ENCODE measurements at regions not wholly inside any gene's neighbourhood (a gene's known extent, or its start where the extent isn't known, plus 50 kb on each side); places are given as distances from the start of the nearest gene placed in this dataset.
"Not testable (repeated sequence)": the region's sequence is repeated elsewhere in the genome, so short reads cannot be mapped to it uniquely, and the experiment has no call there.

DNA sequence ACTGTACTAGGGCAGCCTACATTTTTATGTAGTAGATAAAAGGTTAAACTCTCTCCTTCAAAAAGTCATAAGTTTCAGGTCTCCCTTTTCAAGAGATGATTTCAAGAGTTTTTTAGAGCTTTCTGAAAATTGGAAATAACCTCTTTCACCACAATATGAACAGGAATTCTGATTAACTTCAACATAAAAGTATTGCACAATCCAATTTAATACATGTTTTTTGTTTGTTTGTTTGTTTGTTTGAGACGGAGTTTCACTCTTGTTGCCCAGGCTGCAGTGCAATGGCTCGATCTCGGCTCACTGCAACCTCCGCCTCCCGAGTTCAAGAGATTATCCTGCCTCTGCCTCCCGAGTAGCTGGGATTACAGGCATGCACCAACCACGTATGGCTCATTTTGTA, 265.4 kb upstream of the DCAF8L1 start:
- DNase-seq = no peak
- Histone ChIP-seq H3K9me3 (no peaks in the 10 kb centered on the region), H3K27me3 (no peaks in the 10 kb centered on the region), H3K36me3 (no peaks in the 10 kb centered on the region), H3K4me3 (no peak overlapping the region)

DNA sequence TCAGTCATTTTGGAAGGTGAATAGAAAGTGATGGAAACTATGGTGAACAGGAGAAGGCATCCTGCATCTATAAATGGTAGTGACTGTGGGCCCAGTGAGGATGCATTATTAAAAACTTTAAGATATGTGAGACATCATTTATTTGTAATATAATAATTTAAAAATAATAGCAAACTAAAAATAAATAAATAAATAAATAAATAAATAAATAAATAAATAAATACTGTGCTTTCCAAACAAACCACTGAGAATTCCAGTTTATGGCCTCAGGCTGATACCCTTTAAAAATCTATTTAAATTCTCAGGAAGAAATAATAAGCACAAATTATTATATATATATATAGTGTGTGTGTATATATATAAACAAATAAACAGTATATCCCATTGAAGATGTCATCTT, 248.0 kb upstream of the DCAF8L1 start:
- Histone ChIP-seq H3K27me3 (no peaks in the 10 kb centered on the region), H3K9me3 (no peaks in the 10 kb centered on the region; the same call in 1 of the 2 replicates), H3K36me3 (no peaks in the 10 kb centered on the region), H3K4me3 (no peak overlapping the region)
- no peak for DNase-seq

DNA sequence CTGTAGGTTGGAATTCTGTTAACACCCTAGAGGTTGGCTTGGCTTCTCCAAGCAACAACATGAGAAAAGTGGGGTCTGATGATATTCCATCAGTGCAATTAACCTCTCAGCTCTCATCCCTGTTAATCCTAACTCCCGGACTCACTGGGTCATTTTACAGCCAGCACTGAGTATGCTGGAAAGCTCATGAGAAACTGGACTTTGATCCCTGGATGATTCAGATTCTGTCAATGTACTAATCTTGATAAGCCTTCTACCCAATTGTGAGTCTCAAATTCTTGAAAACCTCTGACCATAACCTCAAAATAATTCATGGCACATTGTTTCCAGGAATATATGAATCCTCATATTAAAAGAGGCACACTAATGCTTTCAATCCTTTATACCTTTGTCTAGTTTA, 244.3 kb upstream of the DCAF8L1 start:
- no peak for DNase-seq
- no peaks in the 10 kb centered on the region; the same call in 1 of the 2 replicates for H3K9me3 ChIP-seq

DNA sequence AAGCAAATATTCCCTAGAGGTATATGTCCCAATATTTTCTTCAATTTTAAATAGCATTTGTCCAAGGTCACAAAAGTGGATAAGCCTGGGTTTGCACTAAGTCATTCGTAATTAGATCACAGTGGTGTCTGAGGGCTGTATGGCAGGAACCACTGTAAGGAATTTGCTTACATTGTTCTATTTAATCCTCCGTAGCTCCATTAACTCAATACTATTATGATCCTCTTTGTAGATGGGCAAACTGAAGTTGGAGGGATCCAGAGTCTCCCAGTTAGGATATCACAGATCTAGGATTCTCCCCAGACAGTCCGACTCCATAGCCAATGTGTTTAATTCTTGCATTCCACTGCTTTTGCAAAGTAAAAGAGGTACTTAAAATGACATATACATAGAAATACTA, 242.7 kb upstream of the DCAF8L1 start:
- no peaks in the 10 kb centered on the region for H3K27me3 ChIP-seq
- no peaks in the 10 kb centered on the region for H3K36me3 ChIP-seq
- DNase-seq = no peak
- H3K9me3 ChIP-seq = no peaks in the 10 kb centered on the region; the same call in 1 of the 2 replicates
- no peak overlapping the region for H3K4me3 ChIP-seq

More for the DNA sequence above, 244.3 kb upstream of the DCAF8L1 start:
- Histone ChIP-seq H3K4me3 (no peak overlapping the region), H3K36me3 (no peaks in the 10 kb centered on the region), H3K27me3 (no peaks in the 10 kb centered on the region)

DNA sequence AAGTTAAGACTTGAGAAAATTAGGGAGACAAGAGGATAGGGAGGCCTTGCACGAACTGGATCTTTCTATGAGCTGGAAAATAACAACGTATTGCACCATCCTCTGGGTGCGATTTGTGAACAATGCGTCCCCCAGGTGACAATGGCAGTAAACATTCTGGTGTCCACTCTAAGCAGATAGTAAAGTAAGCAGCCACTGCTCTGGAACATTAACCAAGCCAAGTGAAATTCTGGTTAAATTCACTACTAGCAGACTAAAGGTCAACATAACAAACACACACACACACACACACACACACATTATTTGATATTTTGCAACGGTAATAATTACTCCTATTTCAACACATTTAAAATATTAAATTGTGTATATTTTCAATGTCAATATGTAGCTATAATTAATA, 242.2 kb upstream of the DCAF8L1 start:
- H3K9me3 ChIP-seq = no peaks in the 10 kb centered on the region; the same call in 1 of the 2 replicates
- no peak overlapping the region for H3K4me3 ChIP-seq
- no peak for DNase-seq
- H3K36me3 ChIP-seq = no peaks in the 10 kb centered on the region
- H3K27me3 ChIP-seq = no peaks in the 10 kb centered on the region

DNA sequence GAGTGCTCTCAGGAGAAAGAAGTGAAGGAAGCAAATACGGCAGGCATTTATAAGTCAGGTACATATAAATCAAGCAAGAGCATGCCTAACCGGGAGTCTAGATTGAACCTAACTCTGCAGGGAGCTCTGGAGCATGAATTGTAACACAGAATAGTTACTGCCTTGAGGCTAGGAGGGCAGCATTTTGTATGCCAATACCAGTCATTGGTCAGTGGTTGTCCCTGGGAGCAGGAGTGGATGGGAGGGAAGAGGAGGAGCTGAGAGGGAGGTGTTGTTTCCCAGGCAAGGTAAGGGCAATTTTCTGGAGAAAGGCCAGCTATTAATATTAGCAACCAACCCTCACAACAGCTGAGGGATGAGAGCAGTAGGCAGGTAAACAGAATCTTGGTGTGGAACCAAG, 224.7 kb upstream of the DCAF8L1 start:
- Histone ChIP-seq H3K9me3 (no peaks in the 10 kb centered on the region), H3K36me3 (no peaks in the 10 kb centered on the region), H3K4me3 (no peak overlapping the region), H3K27me3 (no peaks in the 10 kb centered on the region)
- DNase-seq = no peak

DNA sequence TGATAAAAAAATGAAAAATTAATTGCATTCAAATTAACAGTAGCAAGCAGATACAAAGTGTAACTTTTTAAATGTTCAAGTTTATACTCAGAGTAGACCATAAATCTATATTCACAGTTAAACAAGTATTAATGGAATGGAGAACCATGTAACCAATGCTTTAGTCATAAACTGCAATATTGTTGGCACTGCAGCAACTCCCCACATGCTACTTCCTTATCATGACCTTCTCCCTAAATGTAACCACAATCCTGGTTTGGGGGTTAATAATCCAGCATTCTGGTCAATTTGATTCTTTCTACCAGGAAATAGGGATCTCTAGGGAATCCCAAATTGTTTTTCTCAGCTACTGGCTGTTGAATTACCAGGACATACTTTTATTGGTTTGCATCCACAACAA, 223.9 kb upstream of the DCAF8L1 start:
- no peak for DNase-seq

DNA sequence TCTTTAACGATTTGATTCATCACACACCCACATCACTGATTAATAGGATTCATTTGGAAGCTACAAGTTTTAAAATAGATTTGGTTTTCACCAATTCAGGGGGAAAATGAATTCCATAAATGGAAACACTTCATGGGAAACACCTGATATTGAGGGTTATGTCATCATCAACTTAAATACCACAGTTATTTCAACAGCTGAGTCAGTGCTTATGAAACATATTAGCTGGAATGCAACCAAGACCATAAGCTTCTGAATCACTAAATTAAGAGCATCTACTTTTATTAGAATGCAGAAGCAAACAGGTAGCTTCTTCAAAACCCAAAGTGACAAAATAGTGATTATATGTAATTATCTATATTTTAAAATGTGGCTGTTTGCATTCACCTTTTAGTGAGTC, 207.8 kb upstream of the DCAF8L1 start:
- no peaks in the 10 kb centered on the region for H3K9me3 ChIP-seq
- no peak overlapping the region for H3K4me3 ChIP-seq
- H3K27me3 ChIP-seq = no peaks in the 10 kb centered on the region
- no peak for DNase-seq
- H3K36me3 ChIP-seq = no peaks in the 10 kb centered on the region

More for the DNA sequence above, 223.9 kb upstream of the DCAF8L1 start:
- Histone ChIP-seq H3K27me3 (no peaks in the 10 kb centered on the region), H3K36me3 (no peaks in the 10 kb centered on the region), H3K4me3 (no peak overlapping the region), H3K9me3 (no peaks in the 10 kb centered on the region)

DNA sequence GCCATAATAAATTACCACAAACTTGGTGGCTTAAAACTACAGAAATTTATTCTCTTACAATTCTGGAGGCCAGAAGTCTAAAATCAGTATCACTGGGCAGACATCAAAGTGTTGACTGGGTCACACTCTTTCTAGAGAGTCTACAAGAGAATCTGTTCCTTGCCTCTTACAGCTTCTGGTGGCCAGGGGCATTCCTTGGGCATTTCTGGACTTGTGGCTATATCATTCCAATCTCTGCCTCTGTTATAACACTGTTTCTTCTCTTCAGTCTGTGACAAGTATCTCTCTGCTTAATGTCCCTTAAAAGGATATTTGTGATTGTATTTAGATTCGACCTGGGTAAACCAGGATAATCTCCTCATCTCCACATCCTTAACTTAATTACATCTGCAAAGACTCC, 207.3 kb upstream of the DCAF8L1 start:
- Histone ChIP-seq H3K9me3 (no peaks in the 10 kb centered on the region), H3K4me3 (no peak overlapping the region), H3K36me3 (no peaks in the 10 kb centered on the region), H3K27me3 (no peaks in the 10 kb centered on the region)
- no peak for DNase-seq

DNA sequence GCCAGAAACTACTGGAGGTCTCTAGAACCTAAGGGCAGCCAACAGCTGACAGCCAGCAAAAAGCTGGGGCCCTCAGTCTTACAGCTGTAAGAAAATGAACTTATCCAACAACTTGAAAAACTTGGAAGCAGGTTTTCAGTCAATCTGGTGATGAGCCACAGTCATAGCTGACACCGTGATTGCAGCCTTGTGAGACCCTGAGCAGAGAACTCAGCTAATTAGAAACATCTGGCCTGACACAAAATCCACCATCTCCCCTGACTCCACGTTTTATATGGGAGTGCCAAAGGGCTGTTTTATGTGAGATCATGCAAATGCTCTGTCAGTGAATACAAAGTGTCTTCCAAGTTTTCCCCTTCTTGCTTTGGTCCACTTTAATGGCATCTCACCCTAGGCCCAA, 198.8 kb upstream of the DCAF8L1 start:
- Histone ChIP-seq H3K4me3 (no peak overlapping the region), H3K27me3 (no peaks in the 10 kb centered on the region), H3K9me3 (no peaks in the 10 kb centered on the region), H3K36me3 (no peaks in the 10 kb centered on the region)
- DNase-seq = no peak

DNA sequence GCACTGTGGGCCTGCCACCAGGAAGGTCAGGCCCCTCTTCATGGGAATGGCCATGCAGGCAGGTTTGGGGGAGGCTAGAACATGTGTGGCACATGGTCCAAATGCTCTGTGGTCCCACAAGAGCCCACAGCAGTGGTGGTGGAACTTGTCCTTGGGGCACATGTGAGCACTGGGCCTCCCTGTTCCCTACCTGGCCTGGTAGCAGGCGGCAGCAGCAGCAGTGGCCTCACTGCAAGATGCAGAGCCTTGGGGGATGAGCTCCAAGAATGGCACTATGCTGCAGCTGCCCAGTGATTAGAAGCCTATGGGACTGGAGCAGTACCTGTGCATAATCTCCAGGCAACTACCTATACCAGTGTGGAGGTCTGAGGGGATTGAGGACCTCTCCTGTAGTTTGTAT, 197.0 kb upstream of the DCAF8L1 start:
- DNase-seq = no peak
- Histone ChIP-seq H3K27me3 (no peaks in the 10 kb centered on the region), H3K36me3 (no peaks in the 10 kb centered on the region), H3K4me3 (no peak overlapping the region), H3K9me3 (no peaks in the 10 kb centered on the region)

DNA sequence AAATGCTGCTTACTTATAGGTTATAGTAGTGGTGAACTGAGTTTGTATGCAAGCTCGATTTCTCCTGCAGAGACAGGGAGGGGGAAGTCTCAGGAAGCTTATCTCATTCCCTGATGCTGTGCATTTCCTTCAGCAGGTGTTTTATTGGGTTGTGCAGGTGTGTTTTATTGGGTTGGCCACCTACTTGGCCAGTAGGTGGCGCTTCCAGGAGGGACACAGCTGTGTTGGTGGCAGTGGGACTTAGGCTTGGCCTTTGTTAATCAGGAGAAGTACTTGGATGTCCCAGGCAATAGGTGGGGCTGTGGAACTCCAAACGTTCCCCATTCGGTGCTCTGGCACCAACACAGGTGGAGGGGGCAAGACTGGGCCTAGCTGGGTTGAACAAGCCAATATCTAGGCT, 196.0 kb upstream of the DCAF8L1 start:
- no peak overlapping the region for H3K4me3 ChIP-seq
- no peaks in the 10 kb centered on the region for H3K9me3 ChIP-seq
- no peak for DNase-seq
- no peaks in the 10 kb centered on the region for H3K36me3 ChIP-seq
- H3K27me3 ChIP-seq = no peaks in the 10 kb centered on the region

DNA sequence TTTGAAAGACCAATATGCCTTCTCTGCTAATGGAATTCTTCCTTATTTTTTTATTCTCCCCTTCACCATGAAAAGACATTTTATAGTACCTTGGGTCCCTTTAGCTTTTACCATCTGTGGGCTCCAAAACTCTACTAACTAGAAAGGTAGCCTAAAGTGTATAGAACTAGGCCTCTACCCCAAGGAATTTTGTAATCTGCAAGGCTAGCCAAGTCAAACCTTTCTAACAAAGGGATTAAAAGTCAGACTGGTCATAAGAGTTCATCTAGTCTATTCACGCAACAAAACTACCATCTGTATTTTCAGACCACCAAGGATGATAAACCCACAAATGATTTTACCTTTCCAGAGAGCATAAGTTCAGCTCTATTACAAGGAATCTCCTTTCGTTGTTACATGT, 189.5 kb upstream of the DCAF8L1 start:
- no peak for DNase-seq
- H3K9me3 ChIP-seq = no peaks in the 10 kb centered on the region

DNA sequence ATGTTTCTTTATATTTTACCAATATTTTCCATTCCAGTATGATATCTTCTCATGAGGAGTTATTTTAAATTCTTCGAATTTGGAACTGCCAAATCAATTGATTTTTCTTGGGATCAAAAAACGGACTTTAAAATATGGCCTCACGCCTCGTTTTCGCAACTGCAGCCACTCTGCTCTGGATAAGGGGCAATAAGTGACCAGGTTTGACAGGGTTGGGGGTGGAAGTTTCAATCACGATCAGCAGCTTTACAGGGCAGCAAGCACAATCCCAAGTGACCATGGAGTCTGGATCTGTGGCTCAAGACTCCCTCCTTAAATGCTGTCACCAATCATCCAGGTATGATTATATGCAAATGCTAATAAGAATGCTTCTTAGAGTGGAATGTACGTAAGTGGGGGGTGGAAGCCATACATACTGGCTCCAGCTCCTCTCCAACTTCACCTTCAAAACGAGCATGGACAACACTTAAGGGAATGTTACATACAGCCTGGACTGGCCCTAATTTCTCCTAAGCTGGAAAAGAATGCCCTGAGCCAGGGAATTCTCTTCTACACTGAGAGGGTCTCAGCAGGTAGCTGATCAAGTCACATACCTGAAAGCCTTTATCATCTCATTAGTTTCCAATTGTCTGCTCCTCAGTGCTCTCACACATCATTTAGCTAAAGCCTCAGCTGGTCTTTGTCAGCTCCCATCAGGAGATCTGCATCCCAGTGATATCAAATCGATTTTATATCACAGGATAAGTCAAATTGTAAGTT, 176.9 kb upstream of the DCAF8L1 start:
- Histone ChIP-seq H3K27me3 (no peaks in the 10 kb centered on the region), H3K4me3 (no peak overlapping the region), H3K36me3 (no peaks in the 10 kb centered on the region), H3K9me3 (no peaks in the 10 kb centered on the region)
- no peak for DNase-seq

More for the DNA sequence above, 189.5 kb upstream of the DCAF8L1 start:
- Histone ChIP-seq H3K27me3 (no peaks in the 10 kb centered on the region), H3K4me3 (no peak overlapping the region), H3K36me3 (no peaks in the 10 kb centered on the region)

DNA sequence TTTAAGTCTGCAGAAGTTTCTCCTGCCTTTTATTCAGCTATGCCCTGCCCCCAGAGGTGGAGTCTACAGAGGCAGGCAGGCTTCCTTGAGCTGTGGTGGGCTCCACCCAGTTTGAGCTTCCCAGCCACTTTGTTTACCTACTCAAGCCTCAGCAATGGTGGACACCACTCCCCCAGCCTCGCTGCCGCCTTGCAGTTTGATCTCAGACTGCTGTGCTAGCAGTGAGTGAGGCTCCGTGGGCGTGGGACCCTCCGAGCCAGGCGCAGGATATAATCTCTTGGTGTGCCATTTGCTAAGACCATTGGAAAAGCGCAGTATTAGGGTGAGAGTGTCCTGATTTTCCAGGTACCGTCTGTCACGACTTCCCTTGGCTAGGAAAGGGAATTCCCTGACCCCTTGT, 171.0 kb upstream of the DCAF8L1 start:
- not testable (repeated sequence) for H3K4me3 ChIP-seq, H3K36me3 ChIP-seq, H3K9me3 ChIP-seq, H3K27me3 ChIP-seq, DNase-seq

DNA sequence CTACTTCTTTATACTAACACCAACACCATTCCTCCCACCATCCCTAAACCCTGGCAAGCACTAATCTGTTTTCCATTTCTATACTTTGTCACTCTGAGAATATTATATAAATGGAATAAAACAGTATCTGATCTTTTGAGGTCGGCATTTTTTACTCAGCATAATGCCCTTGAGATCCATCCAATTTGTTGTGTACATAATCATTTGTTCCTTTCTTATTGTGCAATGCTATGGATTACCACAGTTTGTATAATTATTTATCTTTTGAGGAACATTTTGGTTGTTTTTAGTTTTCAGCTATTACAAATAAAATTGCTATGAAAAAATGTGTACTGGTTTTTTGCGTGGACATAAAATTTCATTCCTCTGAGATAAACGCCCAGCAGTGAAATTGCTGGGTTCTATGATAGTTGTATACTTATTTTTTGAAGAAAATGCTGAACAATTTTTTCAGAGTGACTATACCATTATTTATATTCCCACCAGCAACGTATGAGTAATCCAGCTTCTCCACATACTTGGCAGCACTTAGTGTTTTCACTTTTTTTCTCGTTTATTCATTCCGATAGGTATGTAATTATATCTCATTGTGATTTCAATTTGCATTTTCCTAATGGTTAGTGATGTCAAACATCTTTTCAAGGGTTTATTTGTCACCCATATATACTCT, 154.3 kb upstream of the DCAF8L1 start:
- no peaks in the 10 kb centered on the region for H3K36me3 ChIP-seq
- H3K9me3 ChIP-seq = no peaks in the 10 kb centered on the region
- DNase-seq = no peak

DNA sequence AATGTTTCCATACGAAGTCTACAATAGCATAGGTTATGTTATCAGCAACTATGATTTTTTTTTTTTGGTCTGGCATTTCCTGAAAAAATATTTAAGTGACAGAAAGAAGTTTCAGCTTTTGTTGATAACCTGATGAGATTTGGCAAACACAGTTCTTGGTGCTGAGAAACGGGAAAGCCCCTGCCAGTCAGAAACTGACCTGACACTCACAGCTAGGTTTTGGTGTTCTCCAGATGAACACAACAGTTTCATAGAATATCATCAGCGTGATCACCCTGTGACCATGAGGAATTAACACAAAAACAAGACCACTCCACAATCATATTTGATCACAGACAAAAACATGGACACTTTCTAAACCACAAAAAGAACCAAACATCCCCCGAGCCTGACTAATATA, 152.5 kb upstream of the DCAF8L1 start:
- H3K9me3 ChIP-seq = no peaks in the 10 kb centered on the region
- DNase-seq = no peak
- H3K27me3 ChIP-seq = no peaks in the 10 kb centered on the region
- H3K36me3 ChIP-seq = no peaks in the 10 kb centered on the region
- no peak overlapping the region for H3K4me3 ChIP-seq

More for the DNA sequence above, 154.3 kb upstream of the DCAF8L1 start:
- no peaks in the 10 kb centered on the region for H3K27me3 ChIP-seq
- no peak overlapping the region for H3K4me3 ChIP-seq

DNA sequence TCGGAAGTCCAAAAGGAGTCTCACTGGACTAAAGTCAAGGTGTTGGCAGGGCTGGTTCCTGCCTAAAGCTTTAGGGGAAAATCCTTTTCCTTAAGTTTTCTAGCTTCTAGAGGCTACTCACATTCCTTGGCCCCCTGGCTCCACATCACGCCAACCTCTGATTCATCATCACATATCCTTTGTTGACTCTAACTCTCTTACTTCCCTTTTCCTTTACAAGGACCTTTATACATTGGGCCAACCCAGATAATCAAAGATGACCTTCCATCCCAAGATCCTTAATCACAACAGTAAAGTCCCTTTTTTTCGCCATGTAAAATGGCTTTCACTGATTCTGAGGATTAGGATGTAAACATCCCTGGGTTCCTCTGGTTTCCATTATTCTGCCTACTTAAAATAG, 146.4 kb upstream of the DCAF8L1 start:
- peak; percentile 6 for DNase-seq
- Histone ChIP-seq H3K4me3 (no peak overlapping the region), H3K36me3 (no peaks in the 10 kb centered on the region), H3K9me3 (no peaks in the 10 kb centered on the region; the same call in 1 of the 2 replicates), H3K27me3 (no peaks in the 10 kb centered on the region)

Data from MG63 (cell line).